Ascending aorta (tissue), 2 donors: ENCODE measurements at regions not wholly inside any gene's neighbourhood (a gene's known extent, or its start where the extent isn't known, plus 50 kb on each side); places are given as distances from the start of the nearest gene placed in this dataset.

Source experiments
- DNase-seq, 2 donors: peaks; one replicate each; pipeline ENCODE4 v3.0.0-alpha.2; 2019; ENCODE audit warnings: low spot score in 2 of 2
- H3K27ac ChIP-seq, 2 donors: fragments of 200-600 bp; sonication (generic); one replicate each; pipeline ENCODE4 v1.5.1; 2016 to 2017; ENCODE audit warnings: mild to moderate bottlenecking in 1 of 2
- H3K27me3 ChIP-seq: fragments of 200-600 bp; sonication (generic); one replicate; pipeline ENCODE4 v1.5.1; 2017
- H3K36me3 ChIP-seq, 2 donors: fragments of 200-600 bp; sonication (generic); one replicate each; pipeline ENCODE4 v1.5.1; 2016
- H3K4me1 ChIP-seq, 2 donors: fragments of 200-600 bp; sonication (generic); one replicate each; pipeline ENCODE4 v1.5.1; 2016 to 2017; ENCODE audit warnings: mild to moderate bottlenecking in 1 of 2
- H3K4me3 ChIP-seq, 2 donors: fragments of 200-600 bp; sonication (generic); one replicate each; pipeline ENCODE4 v1.5.1; 2016 to 2017; ENCODE audit warnings: mild to moderate bottlenecking in 1 of 2
- H3K9me3 ChIP-seq, 2 donors: fragments of 200-600 bp; sonication (generic); one replicate each; pipeline ENCODE4 v1.5.1; 2016
- intact Hi-C: fragments of 100-400 bp; cut with DNase I; formaldehyde crosslinking; loops from one replicate; pipeline ENCODE4 v1.15.1; 2023
- TF ChIP-seq, protein P1 (sequence below), 3 experiments: fragments of 200-600 bp in 2 of 3; fragments of 450-650 bp in 1 of 3; sonication (generic) in 2 of 3; IDR thresholded peaks; one replicate each; pipeline ENCODE4 v1.5.1; 2016 to 2019; ENCODE audit warnings: antibody characterized with exemption in 3 of 3, mild to moderate bottlenecking in 1 of 3, moderate library complexity in 1 of 3

DNA sequence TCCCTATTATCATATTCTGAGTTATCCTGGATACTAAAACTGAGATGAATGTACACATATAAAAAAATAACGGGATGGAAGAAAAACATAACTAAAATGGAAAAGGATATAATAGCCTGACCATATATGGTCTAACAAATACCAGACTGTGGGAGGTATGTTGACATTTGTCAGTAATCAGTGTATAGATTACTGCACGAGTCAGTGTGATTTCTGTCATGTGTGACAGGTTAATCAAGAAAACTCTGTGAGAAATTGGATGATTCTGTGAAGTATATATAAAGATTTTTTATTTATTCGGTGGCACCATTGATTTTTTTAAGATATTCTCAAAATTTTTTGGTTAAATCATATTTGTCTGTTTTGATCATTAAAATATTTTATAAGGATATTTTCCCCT is 547.3 kb upstream of the B3GALT2 start:
- intact Hi-C loops, result no loop called here
- H3K27ac ChIP-seq, result no peak overlapping the region
- no peak overlapping the region for H3K4me3 ChIP-seq
- no peaks in the 10 kb centered on the region for H3K27me3 ChIP-seq
- TF ChIP-seq, protein P1, sequence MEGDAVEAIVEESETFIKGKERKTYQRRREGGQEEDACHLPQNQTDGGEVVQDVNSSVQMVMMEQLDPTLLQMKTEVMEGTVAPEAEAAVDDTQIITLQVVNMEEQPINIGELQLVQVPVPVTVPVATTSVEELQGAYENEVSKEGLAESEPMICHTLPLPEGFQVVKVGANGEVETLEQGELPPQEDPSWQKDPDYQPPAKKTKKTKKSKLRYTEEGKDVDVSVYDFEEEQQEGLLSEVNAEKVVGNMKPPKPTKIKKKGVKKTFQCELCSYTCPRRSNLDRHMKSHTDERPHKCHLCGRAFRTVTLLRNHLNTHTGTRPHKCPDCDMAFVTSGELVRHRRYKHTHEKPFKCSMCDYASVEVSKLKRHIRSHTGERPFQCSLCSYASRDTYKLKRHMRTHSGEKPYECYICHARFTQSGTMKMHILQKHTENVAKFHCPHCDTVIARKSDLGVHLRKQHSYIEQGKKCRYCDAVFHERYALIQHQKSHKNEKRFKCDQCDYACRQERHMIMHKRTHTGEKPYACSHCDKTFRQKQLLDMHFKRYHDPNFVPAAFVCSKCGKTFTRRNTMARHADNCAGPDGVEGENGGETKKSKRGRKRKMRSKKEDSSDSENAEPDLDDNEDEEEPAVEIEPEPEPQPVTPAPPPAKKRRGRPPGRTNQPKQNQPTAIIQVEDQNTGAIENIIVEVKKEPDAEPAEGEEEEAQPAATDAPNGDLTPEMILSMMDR (IDR thresholded peaks at IDR 0.05), result no peak
- no peaks in the 10 kb centered on the region for H3K9me3 ChIP-seq
- no peaks in the 10 kb centered on the region for H3K4me1 ChIP-seq
- no peak for DNase-seq
- H3K36me3 ChIP-seq, result no peaks in the 10 kb centered on the region

DNA sequence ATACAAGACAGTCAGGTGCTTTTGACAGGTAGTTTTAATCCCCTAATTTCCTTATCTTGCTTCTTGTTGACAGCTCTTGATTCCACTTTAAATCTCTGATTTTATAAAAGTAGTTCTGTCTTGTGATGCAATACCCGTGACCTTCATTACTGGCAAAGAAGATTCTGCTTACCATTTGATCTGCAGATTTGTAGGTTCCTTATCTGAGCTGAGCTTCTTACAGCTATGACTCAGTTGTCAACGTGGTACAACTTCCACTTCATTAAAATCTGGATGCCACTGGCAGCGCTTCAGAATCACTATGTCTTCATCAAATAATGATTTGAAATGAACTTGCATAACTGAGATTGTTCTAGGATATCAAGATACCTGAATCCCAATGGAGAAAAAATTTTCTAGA is 543.6 kb upstream of the B3GALT2 start:
- Histone ChIP-seq H3K27ac (no peak overlapping the region), H3K9me3 (no peaks in the 10 kb centered on the region), H3K4me1 (no peaks in the 10 kb centered on the region), H3K4me3 (no peak overlapping the region), H3K36me3 (no peaks in the 10 kb centered on the region), H3K27me3 (no peaks in the 10 kb centered on the region)
- DNase-seq, result no peak
- intact Hi-C loops, result no loop called here
- TF ChIP-seq, protein P1 (IDR thresholded peaks at IDR 0.05), result no peak

DNA sequence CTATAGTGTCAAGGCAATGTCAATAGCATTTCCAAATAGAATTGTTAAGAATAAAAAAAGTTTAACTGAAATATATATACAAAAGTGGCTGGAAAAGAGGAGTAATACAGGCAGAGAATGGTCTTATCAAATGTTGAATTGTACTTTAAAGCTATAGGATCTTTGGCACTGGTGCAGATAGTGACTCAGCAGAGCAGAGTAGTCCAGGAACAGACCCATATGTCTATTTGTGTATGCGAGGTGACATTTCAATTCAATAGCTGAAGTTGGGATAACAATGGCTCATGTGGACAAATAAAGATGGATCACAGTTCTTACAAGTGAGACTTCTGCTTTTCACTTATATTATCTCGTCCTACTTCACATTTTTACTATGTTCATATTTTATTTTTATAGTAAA is 543.0 kb upstream of the B3GALT2 start:
- Histone ChIP-seq H3K4me3 (no peak overlapping the region), H3K27ac (no peak overlapping the region), H3K36me3 (no peaks in the 10 kb centered on the region), H3K27me3 (no peaks in the 10 kb centered on the region), H3K4me1 (no peaks in the 10 kb centered on the region), H3K9me3 (no peaks in the 10 kb centered on the region)
- DNase-seq, result no peak
- TF ChIP-seq, protein P1 (IDR thresholded peaks at IDR 0.05), result no peak
- intact Hi-C loops, result no loop called here

DNA sequence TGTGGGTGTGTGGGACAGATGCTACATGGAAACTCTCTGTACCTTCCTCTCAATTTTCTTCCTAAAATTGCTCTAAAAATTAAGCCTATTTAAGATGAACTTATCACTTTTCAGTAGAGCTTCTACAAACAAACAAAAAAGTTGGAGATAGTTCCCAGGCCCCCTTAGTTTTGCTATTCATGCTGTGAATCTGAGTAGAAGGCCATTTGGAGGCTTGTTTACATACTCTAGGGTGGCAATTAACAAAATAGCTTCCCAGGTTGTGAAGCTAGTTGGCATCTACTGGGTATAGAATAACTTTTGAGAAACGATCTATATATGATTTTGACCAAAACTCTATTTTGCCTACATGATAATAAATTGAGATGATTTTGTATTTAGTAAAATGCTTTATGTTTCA is 541.4 kb upstream of the B3GALT2 start:
- Histone ChIP-seq H3K9me3 (no peaks in the 10 kb centered on the region), H3K27me3 (no peaks in the 10 kb centered on the region), H3K4me1 (no peaks in the 10 kb centered on the region), H3K4me3 (no peak overlapping the region), H3K27ac (no peak overlapping the region), H3K36me3 (no peaks in the 10 kb centered on the region)
- no peak for DNase-seq
- intact Hi-C loops, result no loop called here
- TF ChIP-seq, protein P1 (IDR thresholded peaks at IDR 0.05), result no peak

DNA sequence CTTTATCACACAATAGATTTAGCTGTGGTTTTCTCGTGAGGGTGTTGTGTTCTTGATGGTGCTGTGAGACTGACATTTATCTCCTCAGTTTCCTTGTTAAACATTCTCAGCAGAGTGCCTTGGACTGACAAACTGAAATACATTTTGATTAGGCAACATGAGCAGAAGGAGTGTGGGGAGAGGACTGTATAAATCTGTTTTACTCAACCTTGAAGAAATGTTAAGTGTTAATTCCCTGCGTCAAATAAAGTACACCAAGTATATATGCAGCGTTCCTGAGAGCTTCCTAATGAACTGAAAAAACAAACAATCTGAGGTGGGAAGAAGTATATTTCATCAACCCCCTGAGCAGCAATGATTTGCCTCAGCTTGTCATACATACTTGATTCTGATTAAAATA is 540.3 kb upstream of the B3GALT2 start:
- H3K9me3 ChIP-seq, result no peaks in the 10 kb centered on the region
- H3K27ac ChIP-seq, result no peak overlapping the region
- no peaks in the 10 kb centered on the region for H3K36me3 ChIP-seq
- DNase-seq, result no peak
- no peaks in the 10 kb centered on the region for H3K4me1 ChIP-seq
- H3K4me3 ChIP-seq, result no peak overlapping the region
- intact Hi-C loops, result no loop called here
- no peaks in the 10 kb centered on the region for H3K27me3 ChIP-seq
- TF ChIP-seq, protein P1 (IDR thresholded peaks at IDR 0.05), result no peak

DNA sequence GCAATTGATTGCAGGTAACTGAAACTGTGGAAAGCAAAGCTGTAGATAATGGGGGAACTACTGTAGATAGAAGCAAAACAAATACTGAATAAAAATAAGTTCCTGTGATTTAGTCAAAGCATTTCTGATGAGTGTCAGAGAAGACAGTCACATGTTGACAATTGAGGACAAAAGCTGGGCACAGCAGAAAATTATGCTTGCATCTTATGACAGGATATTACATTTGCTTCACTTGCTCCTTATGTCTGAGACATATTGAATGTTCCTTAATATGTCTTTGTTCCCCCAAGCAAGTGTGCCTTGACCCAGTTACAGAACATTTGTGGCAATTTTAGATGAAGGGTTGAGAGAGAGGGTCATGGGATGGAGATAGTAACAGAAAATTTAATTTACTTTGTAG is 526.0 kb upstream of the B3GALT2 start:
- Histone ChIP-seq H3K27me3 (no peaks in the 10 kb centered on the region), H3K4me3 (no peak overlapping the region), H3K27ac (no peak overlapping the region), H3K9me3 (no peaks in the 10 kb centered on the region), H3K4me1 (no peaks in the 10 kb centered on the region), H3K36me3 (no peaks in the 10 kb centered on the region)
- DNase-seq, result no peak
- intact Hi-C loops, result no loop called here
- TF ChIP-seq, protein P1 (IDR thresholded peaks at IDR 0.05), result no peak
